GM12878 (cell line): ENCODE measurements at regions not wholly inside any gene's neighbourhood (a gene's known extent, or its start where the extent isn't known, plus 50 kb on each side); places are given as distances from the start of the nearest gene placed in this dataset.

Experiments
- ATAC-seq: fragments of 200-7000 bp; cut with Tn5 transposase; 3 replicates; pipeline ENCODE4 v1.9.1; 2020; ENCODE audit warnings: mild to moderate bottlenecking, moderate library complexity
- BruUV-seq: library from RNA; stranded (reverse); fragments of 400-500 nt; replicated peaks from 2 replicates; lab custom pipeline; 2021; lab: Mats Ljungman, UMichigan
- CTCF ChIA-PET: fragments of 300-600 bp; sonication (Branson Sonifier 250); formaldehyde crosslinking; extraction: SDS; loops from one replicate; lab custom pipeline; 2021; ENCODE audit warnings: inconsistent platforms; lab: Yijun Ruan, JAX
- POLR2A ChIA-PET: fragments of 350-600 bp; formaldehyde crosslinking; extraction: SDS; loops from one replicate; lab custom pipeline; 2021; ENCODE audit warnings: inconsistent platforms; lab: Charles Lee
- RAD21 ChIA-PET: fragments of 300-600 bp; sonication (Branson Sonifier 250); formaldehyde crosslinking; loops from one replicate; lab custom pipeline; 2023; ENCODE audit warnings: antibody characterized with exemption; ENCODE audit not compliant: unreplicated experiment; lab: Charles Lee
- SMC1A ChIA-PET: fragments of 300-600 bp; sonication (Branson Sonifier 250); formaldehyde crosslinking; loops from one replicate; lab custom pipeline; 2023; ENCODE audit not compliant: unreplicated experiment, uncharacterized antibody; lab: Charles Lee
- DNase-seq: peaks from one replicate; pipeline ENCODE4 v3.0.0-alpha.2; 2011; ENCODE audit warnings: low read depth, low spot score
- FAIRE-seq: peaks from 3 replicates; lab custom pipeline; 2011; peaks lifted over from hg19 to GRCh38; lab: Jason Lieb, UNC
- H2AFZ ChIP-seq: 2 replicates; pipeline ENCODE4 v1.6.0; 2011; ENCODE audit warnings: low read depth, low read length, control low read depth; ENCODE audit not compliant: control insufficient read depth
- H3K27ac ChIP-seq: 2 replicates; pipeline ENCODE4 v1.5.1; 2011; ENCODE audit warnings: control low read depth; ENCODE audit not compliant: control insufficient read depth, insufficient read depth
- H3K27me3 ChIP-seq, 2 experiments: replicated peaks in 1 of 2; 2 replicates each; pipeline versions ENCODE4 v1.6.0 to v1.6.1; 2011; ENCODE audit warnings: low read length in 1 of 2; ENCODE audit not compliant: control insufficient read depth in 2 of 2, insufficient read depth in 2 of 2
- H3K36me3 ChIP-seq, 2 experiments: 2 replicates each; pipeline ENCODE4 v1.5.1; 2011; ENCODE audit warnings: low read length in 1 of 2; ENCODE audit not compliant: control insufficient read depth in 2 of 2, insufficient read depth in 2 of 2
- H3K4me1 ChIP-seq: 2 replicates; pipeline ENCODE4 v1.6.1; 2011; ENCODE audit warnings: mild to moderate bottlenecking, low read length, moderate library complexity, mixed read lengths; ENCODE audit not compliant: control insufficient read depth, insufficient read depth
- H3K4me2 ChIP-seq: 2 replicates; pipeline ENCODE4 v1.6.0; 2011; ENCODE audit warnings: control low read depth; ENCODE audit not compliant: control insufficient read depth, insufficient read depth
- H3K4me3 ChIP-seq: fragments of 200-600 bp; sonication (generic); 2 replicates; pipeline ENCODE4 v1.5.1; 2016
- H3K79me2 ChIP-seq: 2 replicates; pipeline ENCODE4 v1.6.0; 2011; ENCODE audit warnings: low read length; ENCODE audit not compliant: control insufficient read depth, insufficient read depth
- H3K9ac ChIP-seq: 2 replicates; pipeline ENCODE4 v1.8.0; 2011; ENCODE audit warnings: low read length, control low read depth, mixed read lengths; ENCODE audit not compliant: control insufficient read depth, insufficient read depth
- H3K9me3 ChIP-seq: replicated peaks from 3 replicates; pipeline ENCODE4 v1.5.1; 2011; ENCODE audit warnings: mild to moderate bottlenecking, low read length; ENCODE audit not compliant: control insufficient read depth, insufficient read depth
- H4K20me1 ChIP-seq: 2 replicates; pipeline ENCODE4 v1.6.0; 2011; ENCODE audit not compliant: control insufficient read depth, insufficient read depth
- EED ChIP-seq: sonication (generic); IDR thresholded peaks from 2 replicates; pipeline ENCODE4 v1.6.1; 2016; ENCODE audit warnings: antibody characterized with exemption, low read depth
- GATAD2B ChIP-seq: fragments of 450-650 bp; conservative IDR thresholded peaks from 2 replicates; pipeline ENCODE4 v1.6.1; 2017; ENCODE audit warnings: low read depth, mild to moderate bottlenecking, moderate library complexity
- HDGF ChIP-seq: fragments of 450-650 bp; IDR thresholded peaks from 2 replicates; pipeline ENCODE4 v1.6.1; 2016; ENCODE audit warnings: antibody characterized with exemption
- NRF1 ChIP-seq: conservative IDR thresholded peaks from 2 replicates; pipeline ENCODE4 v1.6.1; 2011; ENCODE audit warnings: mild to moderate bottlenecking, low read depth, low read length, improper control_type of control experiment
- PAX8 ChIP-seq: fragments of 450-650 bp; IDR thresholded peaks from 2 replicates; pipeline ENCODE4 v1.6.1; 2017; ENCODE audit warnings: mild to moderate bottlenecking, moderate library complexity
- POLR2AphosphoS2 ChIP-seq: IDR thresholded peaks from 2 replicates; pipeline ENCODE4 v1.6.1; 2011; ENCODE audit warnings: low read depth, mild to moderate bottlenecking, low read length, improper control_type of control experiment, moderate library complexity
- RAD51 ChIP-seq: fragments of 450-650 bp; IDR thresholded peaks from 2 replicates; pipeline ENCODE4 v1.6.1; 2016; ENCODE audit warnings: moderate library complexity, mild to moderate bottlenecking, inconsistent platforms
- RB1 ChIP-seq: fragments of 450-650 bp; formaldehyde crosslinking; IDR thresholded peaks from 2 replicates; pipeline ENCODE4 v1.6.1; 2017; ENCODE audit warnings: mild to moderate bottlenecking, borderline replicate concordance
- ZNF207 ChIP-seq: fragments of 450-650 bp; IDR thresholded peaks from 2 replicates; pipeline ENCODE4 v1.6.1; 2014; ENCODE audit warnings: antibody characterized with exemption, mild to moderate bottlenecking, borderline replicate concordance
- ZNF217 ChIP-seq: fragments of 450-650 bp; IDR thresholded peaks from 2 replicates; pipeline ENCODE4 v1.6.1; 2017; ENCODE audit warnings: antibody characterized with exemption, mild to moderate bottlenecking
- WGBS: methylation state at CpG from one replicate; pipeline ENCODE4 v1.1.6; 2016; ENCODE audit warnings: low lambda C conversion rate; ENCODE audit not compliant: insufficient replicate concordance, insufficient coverage; ENCODE audit errors: missing lambda C conversion rate; 5-methylcytosine and 5-hydroxymethylcytosine counted together
- in situ Hi-C: fragments of 300-500 bp; cut with MboI; formaldehyde crosslinking; loops from 9 replicates; pipeline ENCODE4 v1.14.3; 2018; ENCODE audit warnings: mixed read lengths
- intact Hi-C: fragments of 100-400 bp; cut with micrococcal nuclease; formaldehyde crosslinking; loops from one replicate; pipeline ENCODE4 v1.14.2; 2022; ENCODE audit not compliant: unreplicated experiment

GRCh38 chr6:76984572-76984971 lies 478.7 kb downstream of the HTR1B start:
- Histone ChIP-seq H3K9ac (no peak overlapping the region), H3K36me3 (no peaks in the 10 kb centered on the region), H3K79me2 (no peaks in the 10 kb centered on the region), H3K4me3 (no peak overlapping the region), H4K20me1 (no peaks in the 10 kb centered on the region), H3K4me2 (no peak overlapping the region)
- intact Hi-C loops (no loop called here), in situ Hi-C loops (no loop called here)
- TF ChIP-seq EED (no peak), RB1 (no peak), RAD51 (no peak), HDGF (no peak)
- TF ChIP-seq, all 136 proteins: peak for 0
- SMC1A ChIA-PET: no interaction called here
- CTCF ChIA-PET: no interaction called here
- FAIRE-seq (no peak), ATAC-seq (no peak), DNase-seq (no peak)
- no peak overlapping the region for H3K27ac ChIP-seq
- BruUV-seq: no TSS peak
- H2AFZ ChIP-seq: no peak overlapping the region
- no peaks in the 10 kb centered on the region for H3K9me3 ChIP-seq
- no peaks in the 10 kb centered on the region for H3K27me3 ChIP-seq
- POLR2A ChIA-PET: no interaction called here
- RAD21 ChIA-PET: no interaction called here
- H3K4me1 ChIP-seq: no peaks in the 10 kb centered on the region

- CTCF ChIA-PET: no interaction called here
- Histone ChIP-seq H2AFZ (no peak overlapping the region), H3K36me3 (no peaks in the 10 kb centered on the region), H3K4me2 (no peak overlapping the region), H4K20me1 (no peaks in the 10 kb centered on the region), H3K9me3 (no peaks in the 10 kb centered on the region), H3K9ac (no peak overlapping the region), H3K79me2 (no peaks in the 10 kb centered on the region), H3K27ac (no peak overlapping the region), H3K4me1 (no peaks in the 10 kb centered on the region), H3K4me3 (no peak overlapping the region), H3K27me3 (no peaks in the 10 kb centered on the region)
- POLR2A ChIA-PET: no interaction called here
- ATAC-seq (no peak), DNase-seq (no peak), FAIRE-seq (no peak)
- 35% methylated on average over 3 of the region's 3 CpGs for WGBS
- TF ChIP-seq GATAD2B (no peak), ZNF207 (no peak), RB1 (no peak), POLR2AphosphoS2 (no peak), EED (no peak), ZNF217 (no peak), NRF1 (no peak), PAX8 (no peak)
- intact Hi-C loops: no loop called here
- RAD21 ChIA-PET: interaction anchor here (1.0 kb wide), 1 partner anchor 15 kb away, joined by 3 read pairs; no protein-coding TSS in a partner anchor
- SMC1A ChIA-PET: interaction anchor here (0.6 to 1.0 kb wide), 2 partner anchors 11 to 437 kb away, joined by 3 read pairs; no protein-coding TSS in a partner anchor
- in situ Hi-C loops: no loop called here
- no TSS peak for BruUV-seq
Observed at GRCh38 chr6:76982476-76983199, 480.7 kb downstream of the HTR1B start.
